Tibial nerve (tissue), 3 donors: ENCODE measurements at regions not wholly inside any gene's neighbourhood (a gene's known extent, or its start where the extent isn't known, plus 50 kb on each side); places are given as distances from the start of the nearest gene placed in this dataset.

Experiments used
- CTCF ChIP-seq, 5 experiments: fragments of 200-600 bp in 3 of 5; fragments of 450-650 bp in 2 of 5; sonication (generic) in 3 of 5; IDR thresholded peaks; one replicate each; pipeline ENCODE4 v1.5.1; 2016 to 2019; ENCODE audit warnings: antibody characterized with exemption in 5 of 5, mild to moderate bottlenecking in 3 of 5, moderate library complexity in 2 of 5
- POLR2A ChIP-seq, 2 donors: fragments of 450-650 bp; IDR thresholded peaks; one replicate each; pipeline ENCODE4 v1.6.1; 2017; ENCODE audit warnings: antibody characterized with exemption in 2 of 2, mild to moderate bottlenecking in 2 of 2, moderate library complexity in 2 of 2

- TF ChIP-seq CTCF (IDR thresholded peaks at IDR 0.05) (no peak), POLR2A (IDR thresholded peaks at IDR 0.05) (no peak)
Observed at GRCh38 chr5:173676375-173676774, 59.9 kb upstream of the BOD1 start.
